Panc1 (cell line): ENCODE measurements at regions not wholly inside any gene's neighbourhood (a gene's known extent, or its start where the extent isn't known, plus 50 kb on each side); places are given as distances from the start of the nearest gene placed in this dataset.

Source experiments
- ATAC-seq: fragments of 200-7000 bp; cut with Tn5 transposase; 2 replicates; pipeline ENCODE4 v1.9.1; 2020; ENCODE audit warnings: mild to moderate bottlenecking, moderate library complexity
- BruUV-seq: library from RNA; stranded (reverse); fragments of 400-500 nt; replicated peaks from 2 replicates; lab custom pipeline; 2021; lab: Mats Ljungman, UMichigan
- CTCF ChIA-PET: fragments of 300-600 bp; sonication (Branson Sonifier 250); formaldehyde crosslinking; loops from one replicate; lab custom pipeline; 2022; ENCODE audit warnings: antibody characterized with exemption; lab: Charles Lee
- POLR2A ChIA-PET: fragments of 300-600 bp; sonication (Branson Sonifier 250); formaldehyde crosslinking; loops from one replicate; lab custom pipeline; 2022; ENCODE audit warnings: antibody characterized with exemption; lab: Charles Lee
- DNase-seq: peaks from one replicate; pipeline ENCODE4 v3.0.0-alpha.2; 2010; ENCODE audit warnings: low read depth, low spot score
- H3K27ac ChIP-seq: 2 replicates; pipeline ENCODE4 v1.5.1; 2011; ENCODE audit warnings: mild to moderate bottlenecking, low read length, inconsistent platforms
- H3K27me3 ChIP-seq: fragments of 200-500 bp; sonication (Bioruptor generic); 2 replicates; pipeline ENCODE4 v1.6.0; 2014; ENCODE audit warnings: low read length, inconsistent platforms; ENCODE audit not compliant: control insufficient read depth, insufficient read depth
- H3K36me3 ChIP-seq: fragments of 200-500 bp; sonication (Bioruptor generic); 2 replicates; pipeline ENCODE4 v1.5.1; 2014; ENCODE audit warnings: inconsistent platforms, mild to moderate bottlenecking, low read length, moderate library complexity; ENCODE audit not compliant: control insufficient read depth, insufficient read depth
- H3K4me1 ChIP-seq: 2 replicates; pipeline ENCODE4 v1.5.1; 2011; ENCODE audit warnings: inconsistent platforms, mild to moderate bottlenecking, low read length, moderate library complexity; ENCODE audit not compliant: control insufficient read depth, insufficient read depth
- H3K4me3 ChIP-seq, 2 experiments: 2 replicates each; pipeline ENCODE4 v1.5.1; 2011 to 2012; ENCODE audit warnings: low read depth in 2 of 2, low read length in 2 of 2, mild to moderate bottlenecking in 2 of 2, inconsistent platforms in 1 of 2, moderate library complexity in 1 of 2
- H3K9me3 ChIP-seq: fragments of 200-500 bp; sonication (Bioruptor generic); 2 replicates; pipeline ENCODE4 v1.5.1; 2014; ENCODE audit warnings: low read depth, mild to moderate bottlenecking, inconsistent platforms, low read length, moderate library complexity; ENCODE audit not compliant: control insufficient read depth, insufficient read depth
- POLR2AphosphoS5 ChIP-seq: IDR thresholded peaks from 2 replicates; pipeline ENCODE4 v1.6.1; 2012; ENCODE audit warnings: mild to moderate bottlenecking, low read depth, low read length, moderate library complexity
- SIN3A ChIP-seq: IDR thresholded peaks from 2 replicates; pipeline ENCODE4 v1.6.1; 2012; ENCODE audit warnings: low read depth, mild to moderate bottlenecking, low read length, moderate library complexity, borderline replicate concordance; ENCODE audit not compliant: insufficient read depth
- TCF7L2 ChIP-seq: IDR thresholded peaks from 2 replicates; pipeline ENCODE4 v1.6.1; 2011; ENCODE audit warnings: mild to moderate bottlenecking, low read depth, low read length, inconsistent platforms
- in situ Hi-C: cut with HindIII; loops from 2 replicates; pipeline ENCODE4 v1.10.0; 2016; ENCODE audit warnings: low sequenced_read_pairs, low pct_unique_long_range_greater_than_20kb
- intact Hi-C: fragments of 100-400 bp; cut with micrococcal nuclease; formaldehyde crosslinking; loops from one replicate; pipeline ENCODE4 v1.10.0; 2022; ENCODE audit not compliant: unreplicated experiment
- TF ChIP-seq, protein P1 (sequence below): fragments of 450-650 bp; IDR thresholded peaks from 2 replicates; pipeline ENCODE4 v1.5.1; 2017; ENCODE audit warnings: mild to moderate bottlenecking
- TF ChIP-seq, protein P2 (sequence below), 2 experiments: IDR thresholded peaks; 2 replicates each; pipeline ENCODE4 v1.6.1; 2011 to 2012; ENCODE audit warnings: low read depth in 2 of 2, control low read depth in 1 of 2, low read length in 1 of 2, mild to moderate bottlenecking in 1 of 2, moderate library complexity in 1 of 2; ENCODE audit not compliant: insufficient read depth in 1 of 2

DNA sequence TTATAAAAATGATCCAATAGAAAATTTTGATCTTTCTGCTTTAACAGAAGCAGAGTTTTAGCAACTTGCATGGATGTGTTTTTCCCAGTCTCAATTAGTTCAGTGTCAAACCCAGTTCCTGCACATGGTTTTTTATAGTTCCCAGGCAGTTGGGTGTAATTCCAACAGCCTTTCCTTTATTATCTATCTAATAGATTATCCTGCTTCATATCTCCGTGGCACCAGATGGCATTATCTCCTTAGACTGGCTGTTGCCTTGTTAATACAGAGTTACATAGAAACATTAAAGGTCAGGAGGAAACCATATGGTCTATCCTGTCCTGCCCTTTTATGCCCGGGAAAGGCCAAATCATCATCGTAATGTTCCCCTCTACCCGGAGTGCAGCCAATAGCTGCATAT lies 400.9 kb upstream of the SMIM21 start:
- ATAC-seq: no peak
- in situ Hi-C loops: no loop called here

DNA sequence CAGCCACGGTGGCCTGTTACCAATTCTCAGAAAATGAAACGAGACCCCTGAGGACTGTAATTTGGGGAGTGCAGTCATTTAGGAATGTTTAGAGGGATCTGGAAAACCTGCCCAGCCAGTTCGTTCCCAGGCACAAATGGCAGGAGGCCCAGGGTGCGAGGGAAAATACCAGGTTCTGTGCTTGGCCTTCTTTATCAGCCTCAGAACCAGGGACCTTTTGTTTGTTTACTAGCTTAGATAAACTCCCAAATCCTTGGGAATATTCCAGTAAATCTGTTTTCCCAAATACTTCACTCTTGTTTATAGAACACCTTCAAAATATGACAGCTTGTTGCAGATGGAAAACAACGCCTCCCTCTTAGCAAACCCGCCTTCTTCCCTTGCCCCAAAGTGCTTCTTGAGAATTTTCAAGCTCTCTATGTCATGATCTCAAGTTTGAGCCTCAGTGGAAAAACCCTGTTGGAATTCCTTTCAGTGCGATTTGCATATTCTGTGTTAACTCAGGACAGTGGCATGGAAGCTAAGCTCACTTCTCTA lies 400.3 kb upstream of the SMIM21 start:
- DNase-seq: no peak
- TF ChIP-seq, protein P1, sequence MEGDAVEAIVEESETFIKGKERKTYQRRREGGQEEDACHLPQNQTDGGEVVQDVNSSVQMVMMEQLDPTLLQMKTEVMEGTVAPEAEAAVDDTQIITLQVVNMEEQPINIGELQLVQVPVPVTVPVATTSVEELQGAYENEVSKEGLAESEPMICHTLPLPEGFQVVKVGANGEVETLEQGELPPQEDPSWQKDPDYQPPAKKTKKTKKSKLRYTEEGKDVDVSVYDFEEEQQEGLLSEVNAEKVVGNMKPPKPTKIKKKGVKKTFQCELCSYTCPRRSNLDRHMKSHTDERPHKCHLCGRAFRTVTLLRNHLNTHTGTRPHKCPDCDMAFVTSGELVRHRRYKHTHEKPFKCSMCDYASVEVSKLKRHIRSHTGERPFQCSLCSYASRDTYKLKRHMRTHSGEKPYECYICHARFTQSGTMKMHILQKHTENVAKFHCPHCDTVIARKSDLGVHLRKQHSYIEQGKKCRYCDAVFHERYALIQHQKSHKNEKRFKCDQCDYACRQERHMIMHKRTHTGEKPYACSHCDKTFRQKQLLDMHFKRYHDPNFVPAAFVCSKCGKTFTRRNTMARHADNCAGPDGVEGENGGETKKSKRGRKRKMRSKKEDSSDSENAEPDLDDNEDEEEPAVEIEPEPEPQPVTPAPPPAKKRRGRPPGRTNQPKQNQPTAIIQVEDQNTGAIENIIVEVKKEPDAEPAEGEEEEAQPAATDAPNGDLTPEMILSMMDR: no peak
- no peak for TF ChIP-seq SIN3A
- no peak for TF ChIP-seq TCF7L2
- no peak for TF ChIP-seq POLR2AphosphoS5
- TF ChIP-seq, protein P2, sequence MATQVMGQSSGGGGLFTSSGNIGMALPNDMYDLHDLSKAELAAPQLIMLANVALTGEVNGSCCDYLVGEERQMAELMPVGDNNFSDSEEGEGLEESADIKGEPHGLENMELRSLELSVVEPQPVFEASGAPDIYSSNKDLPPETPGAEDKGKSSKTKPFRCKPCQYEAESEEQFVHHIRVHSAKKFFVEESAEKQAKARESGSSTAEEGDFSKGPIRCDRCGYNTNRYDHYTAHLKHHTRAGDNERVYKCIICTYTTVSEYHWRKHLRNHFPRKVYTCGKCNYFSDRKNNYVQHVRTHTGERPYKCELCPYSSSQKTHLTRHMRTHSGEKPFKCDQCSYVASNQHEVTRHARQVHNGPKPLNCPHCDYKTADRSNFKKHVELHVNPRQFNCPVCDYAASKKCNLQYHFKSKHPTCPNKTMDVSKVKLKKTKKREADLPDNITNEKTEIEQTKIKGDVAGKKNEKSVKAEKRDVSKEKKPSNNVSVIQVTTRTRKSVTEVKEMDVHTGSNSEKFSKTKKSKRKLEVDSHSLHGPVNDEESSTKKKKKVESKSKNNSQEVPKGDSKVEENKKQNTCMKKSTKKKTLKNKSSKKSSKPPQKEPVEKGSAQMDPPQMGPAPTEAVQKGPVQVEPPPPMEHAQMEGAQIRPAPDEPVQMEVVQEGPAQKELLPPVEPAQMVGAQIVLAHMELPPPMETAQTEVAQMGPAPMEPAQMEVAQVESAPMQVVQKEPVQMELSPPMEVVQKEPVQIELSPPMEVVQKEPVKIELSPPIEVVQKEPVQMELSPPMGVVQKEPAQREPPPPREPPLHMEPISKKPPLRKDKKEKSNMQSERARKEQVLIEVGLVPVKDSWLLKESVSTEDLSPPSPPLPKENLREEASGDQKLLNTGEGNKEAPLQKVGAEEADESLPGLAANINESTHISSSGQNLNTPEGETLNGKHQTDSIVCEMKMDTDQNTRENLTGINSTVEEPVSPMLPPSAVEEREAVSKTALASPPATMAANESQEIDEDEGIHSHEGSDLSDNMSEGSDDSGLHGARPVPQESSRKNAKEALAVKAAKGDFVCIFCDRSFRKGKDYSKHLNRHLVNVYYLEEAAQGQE (IDR thresholded peaks at IDR 0.05; ENCODE audit: insufficient read depth in 1 of 2, low read depth in 2 of 2, low read length in 1 of 2): no peak
- ChIA-PET POLR2A (no interaction called here), CTCF (no interaction called here)
- no TSS peak for BruUV-seq
- intact Hi-C loops (no loop called here), in situ Hi-C loops (no loop called here)
- H3K4me1 ChIP-seq: no peaks in the 10 kb centered on the region
- no peak for ATAC-seq
- no peaks in the 10 kb centered on the region for H3K27me3 ChIP-seq
- no peaks in the 10 kb centered on the region for H3K9me3 ChIP-seq
- no peak overlapping the region for H3K27ac ChIP-seq
- no peak overlapping the region for H3K4me3 ChIP-seq
- H3K36me3 ChIP-seq: no peaks in the 10 kb centered on the region

More for the DNA sequence above, 400.9 kb upstream of the SMIM21 start:
- TF ChIP-seq, protein P2 (IDR thresholded peaks at IDR 0.05; ENCODE audit: insufficient read depth in 1 of 2, low read depth in 2 of 2, low read length in 1 of 2): no peak
- TF ChIP-seq SIN3A (no peak), POLR2AphosphoS5 (no peak), TCF7L2 (no peak)
- TF ChIP-seq, protein P1: no peak
- ChIA-PET POLR2A (no interaction called here), CTCF (no interaction called here)
- no peaks in the 10 kb centered on the region for H3K36me3 ChIP-seq
- no peak overlapping the region for H3K4me3 ChIP-seq
- no peaks in the 10 kb centered on the region for H3K27me3 ChIP-seq
- intact Hi-C loops: no loop called here
- H3K9me3 ChIP-seq: no peaks in the 10 kb centered on the region
- no peaks in the 10 kb centered on the region for H3K4me1 ChIP-seq
- no TSS peak for BruUV-seq
- no peak for DNase-seq
- H3K27ac ChIP-seq: no peak overlapping the region
